NCI-H2107 treated with DMSO at 0.1 percent for 48 hours (cell line): ENCODE measurements at regions not wholly inside any gene's neighbourhood (a gene's known extent, or its start where the extent isn't known, plus 50 kb on each side); places are given as distances from the start of the nearest gene placed in this dataset.
A peak's percentile ranks its signal among the peaks of the same experiment; 100 is the strongest.

ENCODE experiments used
- DNase-seq: peaks from one replicate; lab custom pipeline; 2025; ENCODE audit not compliant: unreplicated experiment; lab: John Stamatoyannopoulos, UW

- no peak for DNase-seq
Measured at GRCh38 chr21:16708101-16708835, 804.6 kb upstream of the CXADR start.

- DNase-seq = no peak
Measured at GRCh38 chr21:16709866-16710550, 802.8 kb upstream of the CXADR start.

DNA sequence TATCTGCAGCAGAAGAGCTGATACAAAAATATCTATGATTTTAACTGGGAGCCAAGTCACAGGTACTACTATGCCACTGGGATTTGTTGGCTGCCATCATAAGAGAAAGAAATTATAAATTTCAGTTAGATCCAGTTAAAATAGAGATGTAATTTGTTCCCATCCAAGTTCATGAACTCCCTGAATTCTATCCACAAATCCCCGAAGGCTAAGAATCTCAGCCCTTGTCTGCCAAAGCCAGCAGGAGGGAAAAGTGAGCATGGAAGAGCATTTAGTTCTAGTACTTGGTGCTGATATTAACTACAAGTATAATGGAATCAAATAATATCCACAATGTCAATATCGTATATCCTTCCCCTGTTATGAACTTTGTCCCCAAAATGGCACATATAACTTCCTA is 801.1 kb upstream of the CXADR start:
- no peak for DNase-seq

- DNase-seq = no peak
Measured at GRCh38 chr21:16713331-16714117, 799.3 kb upstream of the CXADR start.

DNA sequence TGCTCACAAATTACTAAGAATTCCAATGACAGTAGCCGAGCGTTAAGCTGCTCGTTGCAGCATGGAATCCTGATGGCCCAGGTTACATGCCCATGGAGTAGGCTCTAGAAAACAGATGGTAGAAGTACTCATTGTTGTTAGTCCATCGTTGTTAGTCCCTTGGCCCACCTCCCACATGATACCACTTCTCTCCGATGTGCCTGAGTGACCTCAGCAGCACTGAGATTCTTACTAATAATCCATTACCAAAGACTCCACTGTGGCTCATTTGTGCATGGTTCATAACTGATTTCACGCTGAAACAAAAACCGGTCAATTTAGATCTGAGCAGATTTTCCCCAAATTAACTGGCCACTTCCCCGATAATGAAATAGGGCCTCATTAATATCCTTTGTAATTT is 772.3 kb upstream of the CXADR start:
- no peak for DNase-seq

DNA sequence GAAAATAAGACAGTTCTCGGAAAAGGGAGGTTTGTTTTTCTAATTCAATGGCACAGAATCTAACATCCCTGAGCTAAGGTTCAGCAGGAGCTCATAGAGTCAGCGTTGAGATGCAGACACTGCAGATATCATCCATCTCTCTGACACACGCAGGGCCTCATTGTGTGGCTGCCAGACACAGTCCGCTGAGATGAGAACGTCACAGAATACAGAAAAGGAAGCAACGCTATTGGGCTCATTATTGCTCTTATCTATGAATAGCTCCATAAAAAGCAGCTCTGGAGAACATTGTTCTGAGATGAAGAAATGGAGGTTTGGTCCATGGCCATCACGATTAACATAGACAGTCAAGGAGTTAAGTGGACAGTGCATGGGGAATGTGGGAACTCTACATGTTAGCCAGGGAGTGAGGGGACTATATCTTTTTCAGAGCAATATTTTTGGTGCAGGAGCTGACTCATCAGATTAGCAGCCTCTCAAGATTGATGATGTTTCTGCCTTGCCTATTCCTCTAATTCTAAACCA is 771.6 kb upstream of the CXADR start:
- DNase-seq = no peak

- DNase-seq = no peak
Measured at GRCh38 chr21:16742131-16742641, 770.7 kb upstream of the CXADR start.

GRCh38 chr21:16742741-16743140 is 770.1 kb upstream of the CXADR start:
- DNase-seq = no peak

DNA sequence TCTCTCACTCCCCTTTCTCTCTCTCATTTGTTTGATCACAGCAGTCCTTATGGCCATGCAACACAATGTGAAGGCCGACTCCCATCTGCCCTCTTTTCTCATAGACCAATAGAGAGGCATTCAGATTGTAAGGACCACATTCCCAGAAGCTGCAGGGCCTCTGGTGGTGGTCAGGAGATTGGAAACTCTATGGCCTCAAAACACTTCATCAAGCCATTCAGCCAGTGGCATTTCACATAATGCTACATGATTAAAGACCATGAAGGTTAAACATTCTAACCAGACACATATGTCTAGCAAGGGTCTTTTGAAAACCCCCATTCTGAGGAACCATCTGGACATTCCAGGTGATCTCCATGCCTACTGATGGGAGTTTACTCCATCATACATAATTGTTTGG is 769.5 kb upstream of the CXADR start:
- DNase-seq = no peak

DNA sequence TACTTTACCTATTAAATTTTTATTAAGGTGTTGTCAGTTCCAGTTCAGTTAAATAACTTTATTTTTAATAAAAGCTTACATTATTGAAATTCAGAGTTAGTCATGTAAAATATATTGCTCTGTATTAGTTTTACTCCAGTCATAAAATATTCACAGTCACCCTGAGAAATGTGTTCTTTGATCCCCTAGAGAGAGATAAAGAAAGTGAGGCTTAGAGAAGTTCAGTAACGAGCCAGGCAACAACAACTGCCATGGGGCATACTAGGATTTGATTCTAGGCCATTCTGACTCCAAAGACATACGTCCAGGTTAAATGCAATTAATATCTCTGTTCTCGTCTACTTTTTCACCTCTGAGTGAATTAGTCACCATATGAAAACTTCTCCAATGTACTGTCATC is 761.9 kb upstream of the CXADR start:
- DNase-seq = no peak

GRCh38 chr21:16751695-16752474 is 761.0 kb upstream of the CXADR start:
- peak; percentile 18 for DNase-seq

- DNase-seq = no peak
Measured at GRCh38 chr21:16752475-16752857, 760.4 kb upstream of the CXADR start.

GRCh38 chr21:16755061-16755460 is 757.8 kb upstream of the CXADR start:
- DNase-seq = no peak

- DNase-seq = no peak
Measured at GRCh38 chr21:16767201-16767600, 745.6 kb upstream of the CXADR start.

DNA sequence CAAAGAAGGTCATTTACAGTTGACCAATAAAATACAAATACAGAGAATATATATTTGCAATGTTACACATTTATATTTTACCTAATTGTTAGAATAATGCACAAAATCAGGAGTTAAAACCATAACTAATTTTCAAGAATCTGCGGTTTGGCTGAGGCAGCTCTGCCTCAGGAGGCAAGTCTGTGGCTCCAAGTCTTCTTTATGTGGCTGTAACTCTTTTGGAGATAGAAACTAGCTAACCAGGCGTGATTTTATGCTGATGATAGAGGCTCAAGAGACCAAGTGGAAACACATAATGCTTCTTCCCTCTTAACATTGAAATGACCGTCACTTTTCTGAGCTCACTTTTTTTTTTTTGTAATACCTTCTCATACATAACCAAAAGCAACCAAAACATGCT is 744.7 kb upstream of the CXADR start:
- DNase-seq = no peak

- no peak for DNase-seq
Measured at GRCh38 chr21:16770266-16770665, 742.6 kb upstream of the CXADR start.

DNA sequence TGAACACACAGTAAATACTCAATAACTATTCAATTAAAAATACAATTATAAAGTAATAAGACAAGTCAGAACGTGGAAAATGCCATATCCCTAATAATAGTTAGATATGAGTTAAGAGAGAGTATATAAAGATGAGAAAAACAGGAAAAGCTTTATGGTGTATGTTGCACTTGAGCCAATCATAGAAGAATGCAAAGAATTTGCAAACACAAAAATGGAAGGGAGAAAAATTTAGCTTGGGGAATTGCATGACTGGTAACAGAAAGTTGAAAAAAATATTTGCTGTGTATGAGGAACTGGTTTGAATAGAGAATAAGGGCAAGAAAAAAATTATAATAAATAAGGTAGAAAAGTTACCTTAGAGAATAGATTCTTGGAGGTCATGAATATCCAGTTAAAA is 739.6 kb upstream of the CXADR start:
- DNase-seq = no peak

GRCh38 chr21:16775076-16775475 is 737.8 kb upstream of the CXADR start:
- DNase-seq = no peak

DNA sequence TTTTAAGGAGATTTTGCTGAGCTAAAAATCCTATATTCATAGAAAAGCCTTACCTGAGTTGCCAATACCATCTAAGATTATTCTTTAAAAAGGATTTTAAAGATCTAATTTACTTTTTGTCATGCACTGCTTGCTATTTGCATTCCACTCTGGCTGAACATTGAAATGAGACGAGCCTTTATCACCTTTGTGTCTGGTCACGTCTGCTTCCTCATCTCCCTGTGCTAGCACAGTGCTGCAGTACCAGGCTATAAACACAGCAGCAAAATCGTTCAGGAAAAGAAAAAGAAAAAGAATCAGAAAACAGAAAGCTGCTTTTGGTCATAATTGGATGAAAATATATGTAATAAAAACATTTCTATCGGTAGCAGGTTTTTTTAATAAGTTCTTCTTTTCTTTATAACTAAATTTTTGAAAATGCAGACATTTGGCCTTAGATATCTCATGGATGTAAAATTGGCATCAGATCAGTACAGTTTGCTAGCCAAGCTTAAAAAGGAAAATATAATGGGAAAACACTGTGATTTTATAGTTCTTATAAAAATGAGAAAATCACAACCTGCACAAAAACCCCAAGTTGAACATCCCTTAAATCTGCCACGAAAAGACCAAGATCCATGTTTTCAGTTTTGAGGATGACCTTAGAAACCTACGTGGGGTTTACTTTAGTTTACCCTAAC is 735.7 kb upstream of the CXADR start:
- no peak for DNase-seq

GRCh38 chr21:16788584-16788983 is 724.3 kb upstream of the CXADR start:
- no peak for DNase-seq
